RWPE1 (cell line): ENCODE measurements at regions not wholly inside any gene's neighbourhood (a gene's known extent, or its start where the extent isn't known, plus 50 kb on each side); places are given as distances from the start of the nearest gene placed in this dataset.
A peak's percentile ranks its signal among the peaks of the same experiment; 100 is the strongest.

Source experiments
- CTCF ChIA-PET: fragments of 350-600 bp; sonication (Branson Sonifier 250); formaldehyde crosslinking; extraction: SDS; loops from one replicate; lab custom pipeline; 2021; lab: Yijun Ruan, JAX
- POLR2A ChIA-PET: fragments of 400-600 bp; formaldehyde crosslinking; extraction: SDS; loops from one replicate; lab custom pipeline; 2020; ENCODE audit warnings: antibody characterized with exemption; ENCODE audit not compliant: low non-redundant PET; lab: Yijun Ruan, JAX
- DNase-seq: peaks from one replicate; pipeline ENCODE4 v3.0.0; 2012; ENCODE audit warnings: low spot score
- H3K27ac ChIP-seq: fragments of 450-650 bp; 2 replicates; pipeline ENCODE4 v1.5.1; 2017
- CTCF ChIP-seq: fragments of 450-650 bp; conservative IDR thresholded peaks from 2 replicates; pipeline ENCODE4 v1.5.1; 2017; ENCODE audit warnings: low read depth, mild to moderate bottlenecking

DNA sequence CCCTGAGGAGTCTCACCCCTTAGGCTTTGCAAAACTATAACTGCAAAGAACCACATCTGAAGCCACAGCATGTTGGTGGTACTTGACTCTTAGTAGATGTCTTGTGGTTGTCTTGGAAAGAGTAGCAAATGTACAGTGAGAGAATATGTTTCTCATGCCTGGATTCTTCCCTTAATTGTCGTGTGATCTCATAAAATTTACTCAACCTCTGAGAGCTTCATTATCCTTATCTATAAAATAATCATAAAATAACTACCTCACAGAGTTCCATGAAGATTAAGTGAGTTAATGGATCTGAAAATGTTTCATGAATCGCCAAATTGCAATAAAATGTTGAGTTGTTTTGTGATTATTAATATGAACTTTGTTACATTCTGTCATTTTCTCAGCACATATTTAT is 491.5 kb downstream of the METTL15 start:
- no peak for TF ChIP-seq CTCF
- CTCF ChIA-PET: interaction anchor here (0.7 kb wide), 1 partner anchor 70 kb away, joined by 3 read pairs; no protein-coding TSS in a partner anchor
- no peak overlapping the region for H3K27ac ChIP-seq
- POLR2A ChIA-PET: no interaction called here
- no peak for DNase-seq

DNA sequence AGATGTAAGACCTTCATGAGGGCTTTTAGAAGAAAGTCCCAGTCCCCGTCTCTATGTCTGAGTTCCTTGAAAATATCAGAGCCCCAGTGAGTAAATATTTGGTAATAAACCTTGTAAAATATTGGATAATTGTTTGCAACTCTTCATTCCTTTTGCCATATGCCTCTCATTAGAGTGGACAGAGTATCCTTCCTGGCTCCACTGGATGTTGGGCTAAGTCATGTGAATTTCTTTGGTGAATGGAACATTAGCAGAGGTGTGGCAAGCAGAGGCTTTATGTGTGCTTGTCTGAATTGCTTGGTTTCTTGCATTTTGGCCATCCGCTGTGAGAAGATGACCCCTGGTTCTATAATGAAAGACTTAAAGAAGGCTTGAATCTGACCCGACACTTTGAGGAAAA is 490.3 kb downstream of the METTL15 start:
- H3K27ac ChIP-seq: no peak overlapping the region
- DNase-seq: no peak
- ChIA-PET CTCF (no interaction called here), POLR2A (no interaction called here)
- no peak for TF ChIP-seq CTCF

DNA sequence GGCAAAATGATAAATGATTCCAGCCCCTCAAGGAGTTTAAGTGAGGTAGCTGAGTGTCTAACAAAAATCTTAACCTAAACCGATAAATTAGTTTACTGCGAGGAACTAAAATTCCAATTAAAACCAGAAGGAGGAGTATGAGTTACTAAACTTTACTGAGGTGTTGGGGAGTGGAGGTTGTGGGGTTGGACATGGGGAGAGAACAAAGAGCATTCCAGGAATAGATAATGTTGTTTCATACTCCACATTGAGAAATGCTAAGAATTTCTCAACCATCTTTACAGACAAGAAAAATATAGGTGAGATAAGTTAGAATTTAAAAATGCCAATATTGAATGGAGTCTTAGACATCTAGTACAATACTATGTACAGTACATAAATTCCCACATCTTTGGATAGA is 488.6 kb downstream of the METTL15 start:
- no peak for DNase-seq
- POLR2A ChIA-PET: no interaction called here
- CTCF ChIA-PET: no interaction called here
- TF ChIP-seq CTCF: no peak
- no peak overlapping the region for H3K27ac ChIP-seq

DNA sequence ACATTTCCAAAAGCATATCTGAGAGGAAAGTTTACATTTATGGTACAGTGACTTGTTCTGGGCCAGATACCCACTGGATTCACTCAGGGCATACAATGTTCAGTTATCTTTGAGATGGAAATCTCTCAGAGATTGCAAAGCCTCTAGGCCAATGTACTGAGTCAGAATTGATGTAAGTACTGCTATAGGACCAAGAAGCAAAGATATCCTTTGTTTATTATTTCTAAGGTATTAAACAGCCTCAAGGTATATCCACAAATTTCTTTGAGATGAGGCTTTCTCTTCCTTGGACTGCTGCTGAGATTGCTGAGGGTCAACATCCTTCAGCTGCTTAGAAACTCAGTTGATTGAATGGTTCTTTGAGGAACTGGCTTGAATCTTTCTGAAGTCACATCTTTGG is 484.0 kb downstream of the METTL15 start:
- TF ChIP-seq CTCF: no peak
- no peak overlapping the region for H3K27ac ChIP-seq
- CTCF ChIA-PET: no interaction called here
- no peak for DNase-seq
- POLR2A ChIA-PET: no interaction called here

DNA sequence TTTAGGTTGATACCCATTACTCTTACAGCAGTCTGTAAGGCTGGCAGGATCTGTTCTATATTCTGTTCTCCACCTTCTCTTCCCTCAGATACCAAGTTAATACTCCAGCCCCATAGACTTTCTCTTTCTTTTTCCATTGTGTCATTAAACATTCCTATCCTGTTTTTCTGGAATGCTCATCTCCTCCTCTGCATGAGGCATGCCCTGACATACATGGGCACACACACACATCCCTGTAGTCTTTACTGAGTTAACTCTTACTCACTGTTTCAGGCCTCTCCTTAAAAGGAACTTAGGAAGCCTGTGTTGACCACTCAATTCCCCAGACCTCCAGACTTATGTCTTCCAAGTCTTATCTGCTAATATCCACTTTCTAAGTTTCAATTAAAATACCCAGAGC is 476.8 kb downstream of the METTL15 start:
- POLR2A ChIA-PET: no interaction called here
- no peak overlapping the region for H3K27ac ChIP-seq
- TF ChIP-seq CTCF: no peak
- DNase-seq: peak; percentile 8
- CTCF ChIA-PET: no interaction called here

DNA sequence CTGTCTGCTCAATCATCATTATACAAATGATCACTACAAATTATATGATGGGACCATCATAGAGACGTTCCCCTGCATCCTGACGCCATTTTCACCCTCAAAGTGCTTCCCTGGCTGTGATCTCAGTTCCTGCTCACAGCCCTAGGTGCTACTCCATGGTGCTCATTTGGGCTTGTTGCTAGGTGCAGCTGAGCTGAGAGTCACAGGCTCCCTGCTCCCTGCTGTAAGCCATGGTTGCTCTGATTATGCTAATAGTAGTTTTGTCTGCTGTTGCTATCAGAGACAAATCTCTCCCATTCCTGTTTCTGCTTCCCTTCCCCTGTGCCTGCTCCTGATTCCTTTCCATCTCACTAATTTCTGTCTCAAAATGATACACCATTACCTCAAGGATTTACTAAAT is 474.3 kb downstream of the METTL15 start:
- TF ChIP-seq CTCF: no peak
- ChIA-PET CTCF (no interaction called here), POLR2A (no interaction called here)
- H3K27ac ChIP-seq: no peak overlapping the region
- DNase-seq: no peak
